Adrenal gland (tissue), 9 donors: ENCODE measurements at regions not wholly inside any gene's neighbourhood (a gene's known extent, or its start where the extent isn't known, plus 50 kb on each side); places are given as distances from the start of the nearest gene placed in this dataset.
"Not testable (repeated sequence)": the region's sequence is repeated elsewhere in the genome, so short reads cannot be mapped to it uniquely, and the experiment has no call there.

ENCODE experiments used
- DNase-seq, 7 donors: peaks; one replicate each; pipeline ENCODE4 v3.0.0-alpha.2; 2019 to 2020
- H3K27ac ChIP-seq, 5 donors: fragments of 200-600 bp; sonication (generic) in 4 of 5; 1 replicate in 3 of 5; 2 replicates in 2 of 5; pipeline versions ENCODE4 v1.5.1 to v1.8.0; 2016 to 2020; ENCODE audit warnings: mild to moderate bottlenecking in 1 of 5
- H3K27me3 ChIP-seq: fragments of 200-600 bp; 2 replicates; pipeline ENCODE4 v1.8.0; 2021
- H3K36me3 ChIP-seq, 2 donors: fragments of 200-600 bp; replicated peaks in 1 of 2; 1 replicate in 1 of 2; 2 replicates in 1 of 2; pipeline versions ENCODE4 v1.5.1 to v1.8.0; 2018 to 2022
- H3K4me1 ChIP-seq, 2 donors: fragments of 200-600 bp; replicated peaks in 1 of 2; 1 replicate in 1 of 2; 2 replicates in 1 of 2; pipeline versions ENCODE4 v1.5.1 to v1.8.0; 2018 to 2021
- H3K4me3 ChIP-seq, 4 donors: fragments of 200-600 bp; sonication (generic) in 3 of 4; one replicate each; pipeline ENCODE4 v1.5.1; 2016 to 2018
- H3K9me3 ChIP-seq, 3 donors: fragments of 200-600 bp; sonication (generic) in 1 of 3; replicated peaks in 1 of 3; 1 replicate in 2 of 3; 2 replicates in 1 of 3; pipeline versions ENCODE4 v1.5.1 to v1.8.0; 2016 to 2021
- CTCF ChIP-seq, 6 experiments: fragments of 450-650 bp in 4 of 6; fragments of 200-600 bp in 2 of 6; sonication (generic) in 1 of 6; IDR thresholded peaks; 1 replicate in 5 of 6; 2 replicates in 1 of 6; pipeline versions ENCODE4 v1.5.1 to v1.8.0; 2016 to 2021; ENCODE audit warnings: antibody characterized with exemption in 6 of 6, mild to moderate bottlenecking in 2 of 6, moderate library complexity in 1 of 6
- POLR2A ChIP-seq, 2 donors: fragments of 450-650 bp; IDR thresholded peaks; one replicate each; pipeline ENCODE4 v1.6.1; 2017; ENCODE audit warnings: antibody characterized with exemption in 2 of 2, mild to moderate bottlenecking in 2 of 2, moderate library complexity in 1 of 2
- WGBS, 4 donors: extraction: QIAGEN DNeasy Blood & Tissue Kit in 2 of 4; methylation state at CpG; one replicate each; pipeline versions ENCODE4 v1.1.5 to v1.1.7; 2013 to 2017; 5-methylcytosine and 5-hydroxymethylcytosine counted together
- intact Hi-C, 2 donors: fragments of 100-400 bp; cut with DNase I; formaldehyde crosslinking; loops; one replicate each; pipeline versions ENCODE4 v1.14.1 to v1.15.0; 2022 to 2023
- donor health status: healthy with polysubstance abuse.
- donor health status: Bipolar disorder and iron deficiency.
- donor health status: DM: yes; HTN: yes; CAD: no.
- donor health status: DM: no; HTN: no; CAD: no.
- donor health status: DM: no; HTN: no; CAD: no.

GRCh38 chr4:188377816-188378215 is 238.6 kb downstream of the TRIML1 start:
- H3K36me3 ChIP-seq, result no peaks in the 10 kb centered on the region
- DNase-seq, result no peak
- H3K27ac ChIP-seq, result no peak overlapping the region
- no peak overlapping the region for H3K4me3 ChIP-seq
- 87 to 94% (median 92%) methylated on average over 10 of the region's 10 CpGs for WGBS, 4 donors
- H3K4me1 ChIP-seq, result no peaks in the 10 kb centered on the region
- intact Hi-C loops, result no loop called here
- no peaks in the 10 kb centered on the region for H3K27me3 ChIP-seq
- TF ChIP-seq POLR2A (IDR thresholded peaks at IDR 0.05), result no peak
- no peak for TF ChIP-seq CTCF (IDR thresholded peaks at IDR 0.05)
- H3K9me3 ChIP-seq, result no peaks in the 10 kb centered on the region

GRCh38 chr4:188383180-188383579 is 243.9 kb downstream of the TRIML1 start:
- Histone ChIP-seq H3K4me1 (no peaks in the 10 kb centered on the region), H3K27me3 (no peaks in the 10 kb centered on the region), H3K4me3 (no peak overlapping the region), H3K27ac (no peak overlapping the region), H3K36me3 (no peaks in the 10 kb centered on the region), H3K9me3 (no peaks in the 10 kb centered on the region)
- TF ChIP-seq CTCF (IDR thresholded peaks at IDR 0.05), result no peak
- TF ChIP-seq POLR2A (IDR thresholded peaks at IDR 0.05), result no peak
- no peak for DNase-seq
- 83 to 95% (median 90%) methylated on average over 4 of the region's 4 CpGs for WGBS, 4 donors
- intact Hi-C loops, result no loop called here

DNA sequence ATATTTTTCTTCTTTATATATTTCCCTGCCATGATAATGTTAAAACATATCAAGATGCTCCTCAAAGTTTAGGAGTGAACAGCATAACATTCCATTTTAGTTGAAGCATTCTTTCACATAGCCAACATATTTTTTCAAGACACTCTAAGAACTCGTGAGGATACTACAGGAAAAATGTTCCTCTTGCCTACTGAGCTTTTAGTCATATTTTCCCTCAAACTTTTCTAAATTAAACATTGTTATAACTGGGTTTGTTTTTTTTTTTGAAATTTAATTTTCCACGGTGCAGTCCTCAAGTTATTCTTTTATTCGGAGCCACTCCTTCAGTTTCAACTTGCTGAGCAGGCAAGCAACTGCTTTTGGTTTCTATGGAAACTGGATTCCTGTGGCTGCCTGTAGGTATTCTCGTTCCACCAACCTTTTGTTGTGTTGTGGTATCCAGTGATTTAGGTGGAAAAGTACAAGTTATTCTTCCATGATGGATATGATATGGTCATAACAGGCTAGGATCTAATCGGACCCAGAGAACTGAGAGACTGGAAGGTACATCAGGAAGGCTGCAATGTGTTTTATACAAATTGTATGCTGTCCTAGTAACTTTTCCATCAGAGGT is 248.0 kb downstream of the TRIML1 start:
- DNase-seq, result no peak
- H3K9me3 ChIP-seq, result no peaks in the 10 kb centered on the region
- no peak for TF ChIP-seq POLR2A (IDR thresholded peaks at IDR 0.05)
- no peak for TF ChIP-seq CTCF (IDR thresholded peaks at IDR 0.05)
- no peaks in the 10 kb centered on the region for H3K4me1 ChIP-seq
- H3K27me3 ChIP-seq, result no peaks in the 10 kb centered on the region
- intact Hi-C loops, result no loop called here
- H3K27ac ChIP-seq, result no peak overlapping the region
- 47 to 62% (median 51%) methylated on average over 5 of the region's 5 CpGs for WGBS, 4 donors
- H3K4me3 ChIP-seq, result no peak overlapping the region
- H3K36me3 ChIP-seq, result no peaks in the 10 kb centered on the region

DNA sequence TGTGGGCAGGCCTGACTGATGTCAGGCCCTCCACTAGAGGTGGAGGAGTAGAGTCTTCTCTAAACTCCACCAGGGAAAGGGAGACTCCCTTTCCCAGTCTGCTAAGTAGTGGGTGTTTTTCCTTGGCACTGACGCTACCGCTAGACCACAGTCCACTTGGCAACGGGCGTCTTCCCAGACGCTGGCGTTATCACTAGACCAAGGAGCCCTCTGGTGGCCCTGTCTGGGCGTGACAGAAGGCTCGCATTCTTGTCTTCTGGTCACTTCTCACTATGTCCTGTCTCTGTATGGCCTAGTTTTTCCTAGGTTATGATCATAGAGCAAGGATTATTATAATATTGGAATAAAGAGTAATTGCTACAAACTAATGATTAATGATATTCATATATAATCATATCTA is 252.1 kb downstream of the TRIML1 start:
- DNase-seq, result peak in 1 of 7 donors; percentile 5
- H3K27me3 ChIP-seq, H3K9me3 ChIP-seq, H3K36me3 ChIP-seq, intact Hi-C loops, H3K4me1 ChIP-seq, H3K4me3 ChIP-seq, H3K27ac ChIP-seq: not testable (repeated sequence)
- 88 to 95% (median 94%) methylated on average over 8 of the region's 8 CpGs for WGBS, 4 donors

DNA sequence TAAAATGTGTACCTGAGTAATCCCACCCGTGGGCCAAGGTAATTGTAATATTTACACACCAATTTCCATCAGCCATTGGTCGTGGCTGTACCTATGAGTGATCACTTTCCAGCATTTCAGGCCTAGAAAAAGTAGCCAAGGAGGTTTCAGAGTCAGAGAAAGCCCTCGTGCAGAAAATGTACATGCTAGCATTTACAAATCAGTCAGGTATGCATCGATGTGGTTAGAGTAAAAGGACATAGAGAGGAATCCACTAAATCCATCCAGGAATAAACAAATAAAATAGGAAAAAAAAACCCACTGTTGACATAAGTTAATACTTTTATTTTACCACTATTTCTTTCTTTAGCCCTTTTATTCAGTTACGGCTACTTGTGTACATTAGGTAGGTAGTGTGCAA is 256.8 kb downstream of the TRIML1 start:
- TF ChIP-seq POLR2A (IDR thresholded peaks at IDR 0.05) (no peak), CTCF (IDR thresholded peaks at IDR 0.05) (no peak)
- DNase-seq, result no peak
- no peaks in the 10 kb centered on the region for H3K36me3 ChIP-seq
- intact Hi-C loops, result no loop called here
- no peaks in the 10 kb centered on the region for H3K9me3 ChIP-seq
- 80 to 82% (median 81%) methylated on average over 5 of the region's 5 CpGs for WGBS, 4 donors
- H3K27me3 ChIP-seq, result no peaks in the 10 kb centered on the region
- H3K4me1 ChIP-seq, result no peaks in the 10 kb centered on the region
- no peak overlapping the region for H3K4me3 ChIP-seq
- no peak overlapping the region for H3K27ac ChIP-seq
